K562 (cell line): ENCODE measurements at regions not wholly inside any gene's neighbourhood (a gene's known extent, or its start where the extent isn't known, plus 50 kb on each side); places are given as distances from the start of the nearest gene placed in this dataset.

Experiments
- ATF2 ChIP-seq: sonication (generic); formaldehyde crosslinking; IDR thresholded peaks from 2 replicates; pipeline ENCODE4 v1.8.1; 2022; ENCODE audit warnings: missing genetic modification reagents
- ATF6 ChIP-seq: sonication (generic); formaldehyde crosslinking; IDR thresholded peaks from 2 replicates; pipeline ENCODE4 v1.4.0; 2020; ENCODE audit warnings: mild to moderate bottlenecking, missing genetic modification reagents
- CTCF ChIP-seq, 3 experiments: IDR thresholded peaks in 2 of 3; conservative IDR thresholded peaks in 1 of 3; 2 replicates each; pipeline ENCODE4 v1.5.1; 2011 to 2012; ENCODE audit warnings: low read length in 3 of 3, mild to moderate bottlenecking in 3 of 3, control low read depth in 2 of 3, improper control_type of control experiment in 1 of 3, inconsistent platforms in 1 of 3, low read depth in 1 of 3, mixed read lengths in 1 of 3, moderate library complexity in 1 of 3; ENCODE audit not compliant: insufficient read depth in 2 of 3
- POLR2A ChIP-seq: fragments of 450-650 bp; conservative IDR thresholded peaks from 2 replicates; pipeline ENCODE4 v1.6.1; 2016
- POLR2AphosphoS5 ChIP-seq: IDR thresholded peaks from 2 replicates; pipeline ENCODE4 v1.6.1; 2011; ENCODE audit warnings: mild to moderate bottlenecking, low read depth, low read length, moderate library complexity; ENCODE audit not compliant: control insufficient read depth, insufficient read depth
- TCF7L2 ChIP-seq: fragments of 150-350 bp; IDR thresholded peaks from 2 replicates; pipeline ENCODE4 v1.6.1; 2016; ENCODE audit warnings: low read depth, mild to moderate bottlenecking, low read length, moderate library complexity
- ZNF431 ChIP-seq: sonication (generic); formaldehyde crosslinking; IDR thresholded peaks from 2 replicates; pipeline ENCODE4 v1.8.0; 2022; ENCODE audit warnings: mild to moderate bottlenecking, missing genetic modification reagents
- ZSCAN29 ChIP-seq: fragments of 450-650 bp; IDR thresholded peaks from 2 replicates; pipeline ENCODE4 v1.6.1; 2017

- TF ChIP-seq ZNF431 (no peak), TCF7L2 (no peak), ZSCAN29 (no peak), ATF2 (CRISPR knock-in tag) (no peak), CTCF (IDR thresholded peaks at IDR 0.05 in 2 of 3, conservative IDR thresholded peaks at IDR 0.05 in 1 of 3; ENCODE audit: insufficient read depth in 2 of 3, low read depth in 1 of 3, low read length in 3 of 3) (no peak), POLR2A (no peak), ATF6 (CRISPR knock-in tag) (no peak), POLR2AphosphoS5 (no peak)
Observed at GRCh38 chr4:148550788-148551187, 108.6 kb upstream of the NR3C2 start.
